ENCODE measurements at regions not wholly inside any gene's neighbourhood (a gene's known extent, or its start where the extent isn't known, plus 50 kb on each side); places are given as distances from the start of the nearest gene placed in this dataset.

DNA sequence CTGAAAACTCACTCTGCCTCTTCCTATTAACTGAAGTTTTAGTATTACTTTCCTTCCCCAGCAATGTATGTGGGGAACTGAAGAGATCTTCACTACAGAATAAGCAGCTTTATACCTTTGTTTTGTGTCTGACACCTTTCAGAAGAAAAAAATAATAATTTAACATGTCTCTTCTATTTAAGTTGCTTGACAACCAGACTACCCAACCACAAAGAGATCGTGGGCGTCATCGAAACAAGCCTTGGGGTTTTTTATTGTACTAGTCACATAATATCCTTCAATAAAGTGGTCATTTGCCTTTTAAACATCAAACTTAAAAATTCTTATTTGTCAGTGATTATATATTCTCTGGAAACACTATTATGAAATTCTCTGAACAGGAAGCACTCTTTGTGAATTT is 123.7 kb downstream of the CHD9NB start:
- TF ChIP-seq, protein P1, sequence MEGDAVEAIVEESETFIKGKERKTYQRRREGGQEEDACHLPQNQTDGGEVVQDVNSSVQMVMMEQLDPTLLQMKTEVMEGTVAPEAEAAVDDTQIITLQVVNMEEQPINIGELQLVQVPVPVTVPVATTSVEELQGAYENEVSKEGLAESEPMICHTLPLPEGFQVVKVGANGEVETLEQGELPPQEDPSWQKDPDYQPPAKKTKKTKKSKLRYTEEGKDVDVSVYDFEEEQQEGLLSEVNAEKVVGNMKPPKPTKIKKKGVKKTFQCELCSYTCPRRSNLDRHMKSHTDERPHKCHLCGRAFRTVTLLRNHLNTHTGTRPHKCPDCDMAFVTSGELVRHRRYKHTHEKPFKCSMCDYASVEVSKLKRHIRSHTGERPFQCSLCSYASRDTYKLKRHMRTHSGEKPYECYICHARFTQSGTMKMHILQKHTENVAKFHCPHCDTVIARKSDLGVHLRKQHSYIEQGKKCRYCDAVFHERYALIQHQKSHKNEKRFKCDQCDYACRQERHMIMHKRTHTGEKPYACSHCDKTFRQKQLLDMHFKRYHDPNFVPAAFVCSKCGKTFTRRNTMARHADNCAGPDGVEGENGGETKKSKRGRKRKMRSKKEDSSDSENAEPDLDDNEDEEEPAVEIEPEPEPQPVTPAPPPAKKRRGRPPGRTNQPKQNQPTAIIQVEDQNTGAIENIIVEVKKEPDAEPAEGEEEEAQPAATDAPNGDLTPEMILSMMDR (conservative IDR thresholded peaks at IDR 0.05; ENCODE audit: low read depth in 2 of 2): no peak
- TF ChIP-seq STAT1 (IDR thresholded peaks at IDR 0.05; ENCODE audit: unreplicated experiment): no peak
- TF ChIP-seq, protein P2, sequence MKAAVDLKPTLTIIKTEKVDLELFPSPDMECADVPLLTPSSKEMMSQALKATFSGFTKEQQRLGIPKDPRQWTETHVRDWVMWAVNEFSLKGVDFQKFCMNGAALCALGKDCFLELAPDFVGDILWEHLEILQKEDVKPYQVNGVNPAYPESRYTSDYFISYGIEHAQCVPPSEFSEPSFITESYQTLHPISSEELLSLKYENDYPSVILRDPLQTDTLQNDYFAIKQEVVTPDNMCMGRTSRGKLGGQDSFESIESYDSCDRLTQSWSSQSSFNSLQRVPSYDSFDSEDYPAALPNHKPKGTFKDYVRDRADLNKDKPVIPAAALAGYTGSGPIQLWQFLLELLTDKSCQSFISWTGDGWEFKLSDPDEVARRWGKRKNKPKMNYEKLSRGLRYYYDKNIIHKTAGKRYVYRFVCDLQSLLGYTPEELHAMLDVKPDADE (IDR thresholded peaks at IDR 0.05): no peak
- TF ChIP-seq, protein P3, sequence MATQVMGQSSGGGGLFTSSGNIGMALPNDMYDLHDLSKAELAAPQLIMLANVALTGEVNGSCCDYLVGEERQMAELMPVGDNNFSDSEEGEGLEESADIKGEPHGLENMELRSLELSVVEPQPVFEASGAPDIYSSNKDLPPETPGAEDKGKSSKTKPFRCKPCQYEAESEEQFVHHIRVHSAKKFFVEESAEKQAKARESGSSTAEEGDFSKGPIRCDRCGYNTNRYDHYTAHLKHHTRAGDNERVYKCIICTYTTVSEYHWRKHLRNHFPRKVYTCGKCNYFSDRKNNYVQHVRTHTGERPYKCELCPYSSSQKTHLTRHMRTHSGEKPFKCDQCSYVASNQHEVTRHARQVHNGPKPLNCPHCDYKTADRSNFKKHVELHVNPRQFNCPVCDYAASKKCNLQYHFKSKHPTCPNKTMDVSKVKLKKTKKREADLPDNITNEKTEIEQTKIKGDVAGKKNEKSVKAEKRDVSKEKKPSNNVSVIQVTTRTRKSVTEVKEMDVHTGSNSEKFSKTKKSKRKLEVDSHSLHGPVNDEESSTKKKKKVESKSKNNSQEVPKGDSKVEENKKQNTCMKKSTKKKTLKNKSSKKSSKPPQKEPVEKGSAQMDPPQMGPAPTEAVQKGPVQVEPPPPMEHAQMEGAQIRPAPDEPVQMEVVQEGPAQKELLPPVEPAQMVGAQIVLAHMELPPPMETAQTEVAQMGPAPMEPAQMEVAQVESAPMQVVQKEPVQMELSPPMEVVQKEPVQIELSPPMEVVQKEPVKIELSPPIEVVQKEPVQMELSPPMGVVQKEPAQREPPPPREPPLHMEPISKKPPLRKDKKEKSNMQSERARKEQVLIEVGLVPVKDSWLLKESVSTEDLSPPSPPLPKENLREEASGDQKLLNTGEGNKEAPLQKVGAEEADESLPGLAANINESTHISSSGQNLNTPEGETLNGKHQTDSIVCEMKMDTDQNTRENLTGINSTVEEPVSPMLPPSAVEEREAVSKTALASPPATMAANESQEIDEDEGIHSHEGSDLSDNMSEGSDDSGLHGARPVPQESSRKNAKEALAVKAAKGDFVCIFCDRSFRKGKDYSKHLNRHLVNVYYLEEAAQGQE (IDR thresholded peaks at IDR 0.05; ENCODE audit: unreplicated experiment): no peak
- no peak for TF ChIP-seq EZH2phosphoT487 (IDR thresholded peaks at IDR 0.05; ENCODE audit: unreplicated experiment)
- TF ChIP-seq CREB1 (CRISPR knock-in tag; IDR thresholded peaks at IDR 0.05; ENCODE audit: low read depth): no peak
- TF ChIP-seq, protein P4, sequence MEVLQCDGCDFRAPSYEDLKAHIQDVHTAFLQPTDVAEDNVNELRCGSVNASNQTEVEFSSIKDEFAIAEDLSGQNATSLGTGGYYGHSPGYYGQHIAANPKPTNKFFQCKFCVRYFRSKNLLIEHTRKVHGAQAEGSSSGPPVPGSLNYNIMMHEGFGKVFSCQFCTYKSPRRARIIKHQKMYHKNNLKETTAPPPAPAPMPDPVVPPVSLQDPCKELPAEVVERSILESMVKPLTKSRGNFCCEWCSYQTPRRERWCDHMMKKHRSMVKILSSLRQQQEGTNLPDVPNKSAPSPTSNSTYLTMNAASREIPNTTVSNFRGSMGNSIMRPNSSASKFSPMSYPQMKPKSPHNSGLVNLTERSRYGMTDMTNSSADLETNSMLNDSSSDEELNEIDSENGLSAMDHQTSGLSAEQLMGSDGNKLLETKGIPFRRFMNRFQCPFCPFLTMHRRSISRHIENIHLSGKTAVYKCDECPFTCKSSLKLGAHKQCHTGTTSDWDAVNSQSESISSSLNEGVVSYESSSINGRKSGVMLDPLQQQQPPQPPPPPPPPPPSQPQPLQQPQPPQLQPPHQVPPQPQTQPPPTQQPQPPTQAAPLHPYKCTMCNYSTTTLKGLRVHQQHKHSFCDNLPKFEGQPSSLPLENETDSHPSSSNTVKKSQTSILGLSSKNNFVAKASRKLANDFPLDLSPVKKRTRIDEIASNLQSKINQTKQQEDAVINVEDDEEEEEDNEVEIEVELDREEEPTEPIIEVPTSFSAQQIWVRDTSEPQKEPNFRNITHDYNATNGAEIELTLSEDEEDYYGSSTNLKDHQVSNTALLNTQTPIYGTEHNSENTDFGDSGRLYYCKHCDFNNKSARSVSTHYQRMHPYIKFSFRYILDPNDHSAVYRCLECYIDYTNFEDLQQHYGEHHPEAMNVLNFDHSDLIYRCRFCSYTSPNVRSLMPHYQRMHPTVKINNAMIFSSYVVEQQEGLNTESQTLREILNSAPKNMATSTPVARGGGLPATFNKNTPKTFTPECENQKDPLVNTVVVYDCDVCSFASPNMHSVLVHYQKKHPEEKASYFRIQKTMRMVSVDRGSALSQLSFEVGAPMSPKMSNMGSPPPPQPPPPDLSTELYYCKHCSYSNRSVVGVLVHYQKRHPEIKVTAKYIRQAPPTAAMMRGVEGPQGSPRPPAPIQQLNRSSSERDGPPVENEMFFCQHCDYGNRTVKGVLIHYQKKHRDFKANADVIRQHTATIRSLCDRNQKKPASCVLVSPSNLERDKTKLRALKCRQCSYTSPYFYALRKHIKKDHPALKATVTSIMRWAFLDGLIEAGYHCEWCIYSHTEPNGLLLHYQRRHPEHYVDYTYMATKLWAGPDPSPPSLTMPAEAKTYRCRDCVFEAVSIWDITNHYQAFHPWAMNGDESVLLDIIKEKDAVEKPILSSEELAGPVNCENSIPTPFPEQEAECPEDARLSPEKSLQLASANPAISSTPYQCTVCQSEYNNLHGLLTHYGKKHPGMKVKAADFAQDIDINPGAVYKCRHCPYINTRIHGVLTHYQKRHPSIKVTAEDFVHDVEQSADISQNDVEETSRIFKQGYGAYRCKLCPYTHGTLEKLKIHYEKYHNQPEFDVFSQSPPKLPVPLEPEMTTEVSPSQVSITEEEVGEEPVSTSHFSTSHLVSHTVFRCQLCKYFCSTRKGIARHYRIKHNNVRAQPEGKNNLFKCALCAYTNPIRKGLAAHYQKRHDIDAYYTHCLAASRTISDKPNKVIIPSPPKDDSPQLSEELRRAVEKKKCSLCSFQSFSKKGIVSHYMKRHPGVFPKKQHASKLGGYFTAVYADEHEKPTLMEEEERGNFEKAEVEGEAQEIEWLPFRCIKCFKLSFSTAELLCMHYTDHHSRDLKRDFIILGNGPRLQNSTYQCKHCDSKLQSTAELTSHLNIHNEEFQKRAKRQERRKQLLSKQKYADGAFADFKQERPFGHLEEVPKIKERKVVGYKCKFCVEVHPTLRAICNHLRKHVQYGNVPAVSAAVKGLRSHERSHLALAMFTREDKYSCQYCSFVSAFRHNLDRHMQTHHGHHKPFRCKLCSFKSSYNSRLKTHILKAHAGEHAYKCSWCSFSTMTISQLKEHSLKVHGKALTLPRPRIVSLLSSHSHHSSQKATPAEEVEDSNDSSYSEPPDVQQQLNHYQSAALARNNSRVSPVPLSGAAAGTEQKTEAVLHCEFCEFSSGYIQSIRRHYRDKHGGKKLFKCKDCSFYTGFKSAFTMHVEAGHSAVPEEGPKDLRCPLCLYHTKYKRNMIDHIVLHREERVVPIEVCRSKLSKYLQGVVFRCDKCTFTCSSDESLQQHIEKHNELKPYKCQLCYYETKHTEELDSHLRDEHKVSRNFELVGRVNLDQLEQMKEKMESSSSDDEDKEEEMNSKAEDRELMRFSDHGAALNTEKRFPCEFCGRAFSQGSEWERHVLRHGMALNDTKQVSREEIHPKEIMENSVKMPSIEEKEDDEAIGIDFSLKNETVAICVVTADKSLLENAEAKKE (CRISPR knock-in tag; IDR thresholded peaks at IDR 0.05): no peak
- no peak for TF ChIP-seq ZNF331 (CRISPR knock-in tag; IDR thresholded peaks at IDR 0.05; ENCODE audit: low read depth)
- no peak for TF ChIP-seq POLR2AphosphoS5 (IDR thresholded peaks at IDR 0.05; ENCODE audit: low read depth)
- no peak for TF ChIP-seq JUNB (IDR thresholded peaks at IDR 0.05; ENCODE audit: unreplicated experiment)
- no peak for TF ChIP-seq NANOG (IDR thresholded peaks at IDR 0.05; ENCODE audit: borderline replicate concordance)
- TF ChIP-seq ZNF114 (CRISPR knock-in tag; IDR thresholded peaks at IDR 0.05): no peak
- no peak for TF ChIP-seq EZH2 (IDR thresholded peaks at IDR 0.05; ENCODE audit: low read depth, unreplicated experiment)
- no peaks in the 10 kb centered on the region for H3K4me1 ChIP-seq (ENCODE audit: insufficient read depth)
- ATAC-seq: no peak

More for the DNA sequence above, 123.7 kb downstream of the CHD9NB start:
- no peak overlapping the region for H3K4me2 ChIP-seq
- H3F3A ChIP-seq (replicated peaks; ENCODE audit: low read depth): no peaks in the 10 kb centered on the region
- H2AFZ ChIP-seq: no peak overlapping the region
- no peaks in the 10 kb centered on the region for H3K9me2 ChIP-seq (ENCODE audit: insufficient read depth)
- H3K36me3 ChIP-seq (ENCODE audit: insufficient read depth): no peaks in the 10 kb centered on the region
- no peak for DNase-seq (ENCODE audit: low spot score)
- no peaks in the 10 kb centered on the region for H3K4me1 Mint-ChIP-seq
- H3K4me3 Mint-ChIP-seq: no peak overlapping the region
- H3K27me3 ChIP-seq (ENCODE audit: insufficient read depth): no peaks in the 10 kb centered on the region
- H3K4me3 ChIP-seq: no peak overlapping the region
- no peak overlapping the region for H3K27ac ChIP-seq (ENCODE audit: low read depth)
- H3K27me3 Mint-ChIP-seq (ENCODE audit: insufficient read depth, low read depth, poor library complexity): no peaks in the 10 kb centered on the region
- H3K9me3 Mint-ChIP-seq: peaks cover 8% of the 10 kb centered on the region; the same call in 2 of the 3 replicates
- peaks cover 3% of the 10 kb centered on the region; the same call in 1 of the 3 replicates for H3K36me3 Mint-ChIP-seq (ENCODE audit: low read depth)
- H3K27ac Mint-ChIP-seq: no peak overlapping the region
- no peaks in the 10 kb centered on the region for H3K79me2 ChIP-seq (replicated peaks; ENCODE audit: insufficient read depth)
- H4K20me1 ChIP-seq (replicated peaks; ENCODE audit: insufficient read depth): no peaks in the 10 kb centered on the region

Data from GM23338 (cell line).